Choroid plexus epithelial cell (primary cell): ENCODE measurements at regions not wholly inside any gene's neighbourhood (a gene's known extent, or its start where the extent isn't known, plus 50 kb on each side); places are given as distances from the start of the nearest gene placed in this dataset.

Experiments
- DNase-seq: peaks from one replicate; pipeline ENCODE4 v3.0.0-alpha.2; 2010; ENCODE audit warnings: low read depth
- H3K4me3 ChIP-seq: 2 replicates; pipeline ENCODE4 v1.5.1; 2011; ENCODE audit warnings: low read depth, mild to moderate bottlenecking, control low read depth, low read length, moderate library complexity
- TF ChIP-seq, protein P1 (sequence below): conservative IDR thresholded peaks from 2 replicates; pipeline ENCODE4 v1.5.1; 2011; ENCODE audit warnings: low read depth, mild to moderate bottlenecking, control low read depth, inconsistent platforms, low read length, moderate library complexity

DNA sequence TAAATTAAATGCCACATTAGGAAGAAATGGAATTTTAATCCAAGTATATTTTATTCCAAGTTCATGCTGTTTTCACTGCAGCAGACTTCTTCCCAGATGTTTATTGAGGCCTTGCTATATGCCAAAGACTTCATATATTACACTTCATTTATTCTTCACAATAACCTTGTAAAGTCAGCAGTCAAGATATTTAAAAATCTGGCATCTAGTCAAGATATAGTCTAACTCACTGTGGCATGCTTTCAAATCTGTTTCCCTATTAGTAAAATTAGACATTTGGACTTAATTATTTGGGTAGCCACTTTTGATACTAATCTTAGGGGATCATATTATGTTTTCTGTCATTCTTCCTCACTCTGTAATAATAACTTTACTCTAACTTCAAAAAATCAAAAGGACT is 81.5 kb upstream of the VGLL3 start:
- no peak overlapping the region for H3K4me3 ChIP-seq
- DNase-seq = no peak
- TF ChIP-seq, protein P1, sequence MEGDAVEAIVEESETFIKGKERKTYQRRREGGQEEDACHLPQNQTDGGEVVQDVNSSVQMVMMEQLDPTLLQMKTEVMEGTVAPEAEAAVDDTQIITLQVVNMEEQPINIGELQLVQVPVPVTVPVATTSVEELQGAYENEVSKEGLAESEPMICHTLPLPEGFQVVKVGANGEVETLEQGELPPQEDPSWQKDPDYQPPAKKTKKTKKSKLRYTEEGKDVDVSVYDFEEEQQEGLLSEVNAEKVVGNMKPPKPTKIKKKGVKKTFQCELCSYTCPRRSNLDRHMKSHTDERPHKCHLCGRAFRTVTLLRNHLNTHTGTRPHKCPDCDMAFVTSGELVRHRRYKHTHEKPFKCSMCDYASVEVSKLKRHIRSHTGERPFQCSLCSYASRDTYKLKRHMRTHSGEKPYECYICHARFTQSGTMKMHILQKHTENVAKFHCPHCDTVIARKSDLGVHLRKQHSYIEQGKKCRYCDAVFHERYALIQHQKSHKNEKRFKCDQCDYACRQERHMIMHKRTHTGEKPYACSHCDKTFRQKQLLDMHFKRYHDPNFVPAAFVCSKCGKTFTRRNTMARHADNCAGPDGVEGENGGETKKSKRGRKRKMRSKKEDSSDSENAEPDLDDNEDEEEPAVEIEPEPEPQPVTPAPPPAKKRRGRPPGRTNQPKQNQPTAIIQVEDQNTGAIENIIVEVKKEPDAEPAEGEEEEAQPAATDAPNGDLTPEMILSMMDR = no peak

DNA sequence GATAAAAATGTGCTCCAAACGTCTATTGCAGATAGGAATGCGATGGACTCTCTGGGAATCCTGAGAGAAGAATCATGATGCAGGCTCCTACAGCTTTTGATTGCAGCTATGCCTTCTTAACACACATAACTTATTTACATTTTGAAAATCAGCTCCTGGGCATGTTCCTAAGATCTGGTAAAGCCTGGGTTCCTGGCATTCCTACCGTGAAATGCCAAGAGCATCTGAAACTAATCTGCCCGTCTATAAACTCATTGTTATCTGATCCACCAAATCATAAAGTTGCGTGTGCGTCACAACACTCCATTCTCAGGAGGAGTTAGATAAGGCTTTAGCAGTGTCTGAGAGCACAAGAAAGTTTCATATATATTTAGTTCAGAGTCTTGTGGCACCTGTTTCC is 79.0 kb upstream of the VGLL3 start:
- H3K4me3 ChIP-seq = no peak overlapping the region
- no peak for DNase-seq
- TF ChIP-seq, protein P1 = no peak

DNA sequence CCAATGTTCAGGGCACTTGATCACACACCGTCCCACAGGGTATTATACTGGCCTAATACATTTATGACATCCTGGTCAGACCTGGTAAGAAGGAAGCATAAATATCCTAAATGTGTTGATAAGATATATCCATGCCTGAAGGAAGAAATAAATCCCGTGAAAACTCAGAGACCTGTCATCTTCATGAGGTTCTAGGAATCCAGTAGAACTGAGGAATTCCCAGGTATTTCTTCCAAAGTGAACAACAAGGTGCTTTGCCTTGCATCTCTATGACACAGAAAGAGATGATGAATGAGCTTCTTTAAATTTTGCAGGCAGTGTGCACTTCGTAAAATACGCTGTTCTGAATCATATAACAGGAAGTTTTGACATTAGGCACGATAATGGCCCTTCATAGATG is 78.1 kb upstream of the VGLL3 start:
- no peak overlapping the region for H3K4me3 ChIP-seq
- TF ChIP-seq, protein P1 = no peak
- DNase-seq = no peak

DNA sequence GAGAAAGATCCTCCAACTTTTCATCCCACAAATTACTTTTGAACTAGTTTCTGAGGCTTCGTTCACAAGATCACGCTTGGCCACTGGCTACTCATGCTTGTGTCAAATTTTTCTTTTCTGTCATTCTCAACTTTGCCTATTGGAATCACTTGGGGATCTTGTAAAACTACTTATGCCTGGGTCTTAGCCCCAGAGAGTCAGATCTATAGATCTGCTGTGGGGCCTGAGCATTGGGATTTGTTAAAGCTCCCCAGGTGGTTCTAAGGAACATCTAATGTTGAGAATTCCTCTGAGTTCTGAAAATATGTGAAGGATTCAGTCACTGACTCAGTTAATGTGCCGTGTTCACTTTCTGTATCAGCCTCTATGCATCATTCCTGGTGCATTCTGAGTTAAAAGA is 71.7 kb upstream of the VGLL3 start:
- H3K4me3 ChIP-seq = no peak overlapping the region
- TF ChIP-seq, protein P1 = no peak
- DNase-seq = no peak

DNA sequence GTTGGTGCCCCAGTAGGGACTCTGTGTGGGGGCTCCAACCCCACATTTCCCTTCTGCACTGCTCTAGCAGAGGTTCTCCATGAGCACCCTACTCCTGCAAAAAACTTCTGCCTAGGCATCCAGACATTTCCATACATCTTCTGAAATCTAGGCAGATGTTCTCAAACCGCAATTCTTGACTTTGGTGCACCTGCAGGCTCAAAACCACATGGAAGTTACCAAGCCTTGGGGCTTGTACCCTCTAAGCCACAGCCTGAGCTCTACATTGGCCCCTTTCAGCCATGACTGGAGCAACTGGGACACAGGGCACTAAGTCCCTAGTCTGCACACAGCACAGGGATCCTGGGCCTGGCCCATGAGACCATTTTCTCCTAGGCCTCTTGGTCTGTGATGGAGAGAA is 66.5 kb upstream of the VGLL3 start:
- TF ChIP-seq, protein P1 = no peak
- no peak overlapping the region for H3K4me3 ChIP-seq
- DNase-seq = no peak

DNA sequence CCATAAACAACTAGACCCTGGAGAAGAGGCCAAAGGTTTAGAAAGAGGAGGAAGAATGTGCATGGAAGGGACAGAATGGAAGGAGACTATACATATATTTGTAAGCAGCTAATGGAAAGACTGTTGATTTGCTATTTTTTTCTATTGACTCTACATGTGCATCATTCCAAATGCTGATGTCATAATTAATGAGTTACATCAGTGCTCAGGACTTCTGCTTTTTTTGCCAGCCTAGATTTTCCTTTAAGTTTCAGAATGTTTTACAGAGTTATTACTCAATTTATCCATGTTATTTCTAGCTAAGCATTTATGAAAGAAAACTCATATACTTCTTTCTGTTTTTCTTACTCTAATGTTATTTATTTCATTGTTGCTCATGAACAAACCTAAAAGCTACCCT is 62.6 kb upstream of the VGLL3 start:
- DNase-seq = no peak
- TF ChIP-seq, protein P1 = no peak
- H3K4me3 ChIP-seq = no peak overlapping the region

DNA sequence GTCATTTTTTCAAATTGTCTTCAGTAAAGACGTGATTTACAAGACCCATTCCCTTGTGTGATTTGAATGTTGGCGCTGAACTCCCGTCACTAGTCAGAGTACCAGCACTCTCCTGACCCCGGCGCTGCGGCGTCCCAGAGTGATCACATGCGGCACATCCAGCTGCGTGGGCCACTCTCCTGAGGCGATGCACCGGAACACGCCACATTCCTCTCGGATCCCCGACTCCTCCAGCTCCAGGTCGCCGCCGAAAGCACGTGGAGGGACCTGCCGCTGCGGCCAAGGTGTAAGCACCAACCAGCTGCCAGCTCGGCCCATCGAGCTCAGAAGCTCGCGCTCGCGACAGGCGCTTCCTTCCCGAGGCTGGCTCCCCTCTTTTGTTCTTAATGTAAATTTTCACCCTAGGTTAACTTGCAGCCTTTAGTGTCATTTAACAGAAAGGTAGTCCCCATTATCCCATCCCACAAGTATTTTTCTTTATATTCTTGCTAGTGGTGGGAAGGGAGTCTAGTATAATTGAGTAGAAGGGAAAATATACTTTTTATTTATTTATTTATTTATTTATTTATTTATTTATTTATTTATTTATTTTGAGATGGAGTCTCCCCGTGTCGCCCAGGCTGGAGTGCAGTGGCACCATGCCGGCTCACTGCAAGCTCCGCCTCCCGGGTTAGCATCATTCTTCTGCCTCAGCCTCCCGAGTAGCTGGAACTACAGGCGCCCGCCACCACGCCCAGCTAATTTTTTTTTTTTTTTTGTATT is 61.7 kb upstream of the VGLL3 start:
- TF ChIP-seq, protein P1 = no peak
- H3K4me3 ChIP-seq = peak overlapping the region; percentile 37
- no peak for DNase-seq
